Body of pancreas (tissue), 4 donors: ENCODE measurements at regions not wholly inside any gene's neighbourhood (a gene's known extent, or its start where the extent isn't known, plus 50 kb on each side); places are given as distances from the start of the nearest gene placed in this dataset.

Experiments used
- CTCF ChIP-seq, 7 experiments: fragments of 450-650 bp in 4 of 7; fragments of 200-600 bp in 3 of 7; sonication (generic) in 3 of 7; IDR thresholded peaks; one replicate each; pipeline ENCODE4 v1.5.1; 2016 to 2019; ENCODE audit warnings: antibody characterized with exemption in 7 of 7
- POLR2A ChIP-seq, 3 donors: fragments of 450-650 bp; IDR thresholded peaks; one replicate each; pipeline ENCODE4 v1.6.1; 2016; ENCODE audit warnings: antibody characterized with exemption in 3 of 3, mild to moderate bottlenecking in 2 of 3

GRCh38 chr10:120077707-120078492, 185.4 kb downstream of the SEC23IP start:
- no peak for TF ChIP-seq CTCF (IDR thresholded peaks at IDR 0.05)
- no peak for TF ChIP-seq POLR2A (IDR thresholded peaks at IDR 0.05)
